Retinal pigment epithelial cell (primary cell): ENCODE measurements at regions not wholly inside any gene's neighbourhood (a gene's known extent, or its start where the extent isn't known, plus 50 kb on each side); places are given as distances from the start of the nearest gene placed in this dataset.

Source experiments
- DNase-seq: peaks from one replicate; pipeline ENCODE4 v3.0.0-alpha.2; 2010; ENCODE audit warnings: low read depth
- H3K4me3 ChIP-seq: 2 replicates; pipeline ENCODE4 v1.5.1; 2011; ENCODE audit warnings: mild to moderate bottlenecking, low read length, control low read depth, moderate library complexity
- TF ChIP-seq, protein P1 (sequence below): conservative IDR thresholded peaks from 2 replicates; pipeline ENCODE4 v1.5.1; 2011; ENCODE audit warnings: low read depth, low read length, control low read depth, inconsistent platforms

DNA sequence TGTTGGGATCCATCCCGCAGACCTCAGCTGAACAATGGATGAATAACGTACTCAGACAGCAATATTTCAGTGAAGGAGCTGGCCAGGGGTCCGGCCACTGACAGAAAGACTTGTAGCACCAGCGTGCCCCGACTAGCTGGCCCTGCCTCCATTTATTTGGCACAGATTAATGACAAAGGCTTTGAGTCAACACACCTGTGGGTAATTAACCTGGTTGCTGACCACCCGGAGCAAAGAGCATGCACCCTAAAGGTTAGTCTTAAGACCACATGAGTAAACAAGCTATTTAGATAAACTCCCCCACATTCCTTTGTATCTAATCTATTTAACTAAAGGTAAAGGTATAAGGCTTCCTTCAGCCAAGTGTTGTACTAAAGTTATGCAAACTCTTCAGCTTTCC, 868.6 kb downstream of the LRFN5 start:
- no peak for DNase-seq
- TF ChIP-seq, protein P1, sequence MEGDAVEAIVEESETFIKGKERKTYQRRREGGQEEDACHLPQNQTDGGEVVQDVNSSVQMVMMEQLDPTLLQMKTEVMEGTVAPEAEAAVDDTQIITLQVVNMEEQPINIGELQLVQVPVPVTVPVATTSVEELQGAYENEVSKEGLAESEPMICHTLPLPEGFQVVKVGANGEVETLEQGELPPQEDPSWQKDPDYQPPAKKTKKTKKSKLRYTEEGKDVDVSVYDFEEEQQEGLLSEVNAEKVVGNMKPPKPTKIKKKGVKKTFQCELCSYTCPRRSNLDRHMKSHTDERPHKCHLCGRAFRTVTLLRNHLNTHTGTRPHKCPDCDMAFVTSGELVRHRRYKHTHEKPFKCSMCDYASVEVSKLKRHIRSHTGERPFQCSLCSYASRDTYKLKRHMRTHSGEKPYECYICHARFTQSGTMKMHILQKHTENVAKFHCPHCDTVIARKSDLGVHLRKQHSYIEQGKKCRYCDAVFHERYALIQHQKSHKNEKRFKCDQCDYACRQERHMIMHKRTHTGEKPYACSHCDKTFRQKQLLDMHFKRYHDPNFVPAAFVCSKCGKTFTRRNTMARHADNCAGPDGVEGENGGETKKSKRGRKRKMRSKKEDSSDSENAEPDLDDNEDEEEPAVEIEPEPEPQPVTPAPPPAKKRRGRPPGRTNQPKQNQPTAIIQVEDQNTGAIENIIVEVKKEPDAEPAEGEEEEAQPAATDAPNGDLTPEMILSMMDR = no peak
- H3K4me3 ChIP-seq = no peak overlapping the region

DNA sequence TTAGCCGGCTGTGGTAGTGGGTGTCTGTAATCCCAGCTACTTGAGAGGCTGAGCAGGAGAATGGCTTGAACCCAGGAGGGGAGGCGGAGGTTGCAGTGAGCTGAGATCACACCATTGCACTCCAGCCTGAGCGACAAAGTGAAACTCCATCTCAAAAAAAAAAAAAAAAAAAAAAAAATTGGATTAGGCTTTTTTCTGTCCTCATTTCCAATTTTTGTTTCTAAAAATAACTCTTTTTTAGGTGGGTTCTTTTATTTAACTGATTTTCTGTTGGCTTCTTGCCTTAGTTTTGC, 863.7 kb downstream of the LRFN5 start:
- no peak overlapping the region for H3K4me3 ChIP-seq
- TF ChIP-seq, protein P1 = no peak

GRCh38 chr14:42469637-42470426, 863.2 kb downstream of the LRFN5 start:
- TF ChIP-seq, protein P1 = no peak
- DNase-seq = no peak
- H3K4me3 ChIP-seq = no peak overlapping the region

More for the DNA sequence above, 863.7 kb downstream of the LRFN5 start:
- DNase-seq = no peak

DNA sequence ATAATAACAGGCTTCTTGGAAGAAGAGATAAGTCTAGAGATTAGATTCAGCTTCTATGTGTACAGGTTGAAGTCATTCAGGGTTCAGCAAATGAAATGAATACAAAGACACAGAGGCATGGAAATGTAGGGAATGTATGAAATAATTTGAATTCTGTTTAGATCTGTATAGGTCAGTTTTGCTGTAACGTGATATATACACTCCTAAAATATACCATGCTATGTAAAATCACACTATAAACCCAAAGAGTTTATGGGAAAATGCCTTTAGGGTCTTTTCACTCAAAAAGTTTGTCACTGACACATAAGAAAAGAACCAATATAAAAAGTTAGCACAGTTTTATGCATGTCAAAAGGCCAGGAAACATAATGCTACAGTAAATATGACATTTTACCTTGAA, 854.0 kb downstream of the LRFN5 start:
- no peak for DNase-seq
- H3K4me3 ChIP-seq = no peak overlapping the region
- TF ChIP-seq, protein P1 = no peak

DNA sequence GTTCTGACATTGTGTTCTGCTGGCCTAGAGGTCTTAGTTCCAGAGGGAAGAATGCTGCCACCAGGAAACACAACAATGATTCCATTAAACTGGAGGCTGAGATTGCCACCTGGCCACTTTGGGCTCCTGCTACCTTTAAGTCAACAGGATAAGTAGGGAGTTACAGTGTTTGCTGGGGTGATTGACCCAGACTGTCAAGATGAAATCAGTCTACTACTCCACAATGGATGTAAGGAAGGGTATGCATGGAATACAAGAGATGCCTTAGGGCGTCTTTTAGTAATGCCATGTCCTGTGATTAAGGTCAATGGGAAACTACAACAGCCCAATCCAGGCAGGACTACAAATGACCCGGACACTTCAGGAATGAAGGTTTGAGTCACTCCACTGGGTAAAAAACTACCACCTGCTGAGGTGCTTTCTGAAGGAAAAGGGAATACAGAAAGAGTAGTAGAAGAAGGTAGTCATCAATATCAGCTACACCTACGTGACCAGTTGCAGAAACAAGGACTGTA, 852.6 kb downstream of the LRFN5 start:
- TF ChIP-seq, protein P1 = no peak
- H3K4me3 ChIP-seq = no peak overlapping the region
- no peak for DNase-seq

DNA sequence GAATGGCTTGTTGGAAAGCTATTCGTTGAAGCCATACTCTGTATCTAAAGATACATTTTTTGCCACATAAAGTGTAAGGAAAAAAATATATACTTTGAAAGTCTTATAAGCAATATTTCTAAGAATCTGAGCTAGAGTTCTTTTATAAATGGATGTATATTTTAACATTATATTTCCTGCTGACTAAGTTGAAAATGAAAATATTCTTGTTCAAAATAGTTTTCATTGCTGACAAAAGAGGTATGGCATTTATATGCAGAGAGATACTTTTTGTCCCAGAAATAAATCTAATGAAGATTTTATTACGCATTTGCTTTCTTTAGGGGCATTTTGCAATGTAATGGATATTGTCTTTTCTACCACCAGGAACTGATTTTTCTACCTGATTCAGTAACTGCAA, 834.9 kb downstream of the LRFN5 start:
- H3K4me3 ChIP-seq = no peak overlapping the region
- TF ChIP-seq, protein P1 = no peak
- no peak for DNase-seq

GRCh38 chr14:42437809-42438208, 831.1 kb downstream of the LRFN5 start:
- DNase-seq = no peak
- TF ChIP-seq, protein P1 = no peak
- H3K4me3 ChIP-seq = no peak overlapping the region
